ENCODE measurements at regions not wholly inside any gene's neighbourhood (a gene's known extent, or its start where the extent isn't known, plus 50 kb on each side); places are given as distances from the start of the nearest gene placed in this dataset.
"Not testable (repeated sequence)": the region's sequence is repeated elsewhere in the genome, so short reads cannot be mapped to it uniquely, and the experiment has no call there.

- H3K4me1 Mint-ChIP-seq (ENCODE audit: low read depth), result no peaks in the 10 kb centered on the region
- H3K4me3 Mint-ChIP-seq, result no peak overlapping the region
- no peaks in the 10 kb centered on the region for H3K36me3 Mint-ChIP-seq (ENCODE audit: low read depth)
- H3K9me3 Mint-ChIP-seq, result peaks cover 3% of the 10 kb centered on the region
- no peak overlapping the region for H3K27ac Mint-ChIP-seq
- DNase-seq (ENCODE audit: low spot score), result no peak
- no peaks in the 10 kb centered on the region for H3K27me3 Mint-ChIP-seq (ENCODE audit: low read depth)
Measured at GRCh38 chr6:115511771-115512170, 548.9 kb downstream of the FRK start.

GRCh38 chr6:115502432-115502831 is 558.3 kb downstream of the FRK start:
- not testable (repeated sequence) for DNase-seq (ENCODE audit: low spot score); H3K9me3 Mint-ChIP-seq; H3K4me3 Mint-ChIP-seq; H3K4me1 Mint-ChIP-seq (ENCODE audit: low read depth); H3K36me3 Mint-ChIP-seq (ENCODE audit: low read depth); H3K27me3 Mint-ChIP-seq (ENCODE audit: low read depth); H3K27ac Mint-ChIP-seq

- no peaks in the 10 kb centered on the region for H3K4me1 Mint-ChIP-seq (ENCODE audit: low read depth)
- no peaks in the 10 kb centered on the region for H3K36me3 Mint-ChIP-seq (ENCODE audit: low read depth)
- no peak overlapping the region for H3K27ac Mint-ChIP-seq
- H3K9me3 Mint-ChIP-seq, result peaks cover 13% of the 10 kb centered on the region
- no peak for DNase-seq (ENCODE audit: low spot score)
- no peaks in the 10 kb centered on the region for H3K27me3 Mint-ChIP-seq (ENCODE audit: low read depth)
- H3K4me3 Mint-ChIP-seq, result no peak overlapping the region
Measured at GRCh38 chr6:115495184-115495583, 565.5 kb downstream of the FRK start.

GRCh38 chr6:115487331-115487730 is 573.4 kb downstream of the FRK start:
- Mint-ChIP-seq H3K4me3 (no peak overlapping the region), H3K9me3 (no peaks in the 10 kb centered on the region), H3K27me3 (ENCODE audit: low read depth) (no peaks in the 10 kb centered on the region), H3K27ac (no peak overlapping the region), H3K4me1 (ENCODE audit: low read depth) (no peaks in the 10 kb centered on the region), H3K36me3 (ENCODE audit: low read depth) (no peaks in the 10 kb centered on the region)
- no peak for DNase-seq (ENCODE audit: low spot score)

- Mint-ChIP-seq H3K36me3 (ENCODE audit: low read depth) (no peaks in the 10 kb centered on the region), H3K27ac (no peak overlapping the region), H3K4me1 (ENCODE audit: low read depth) (no peaks in the 10 kb centered on the region), H3K4me3 (no peak overlapping the region), H3K9me3 (no peaks in the 10 kb centered on the region), H3K27me3 (ENCODE audit: low read depth) (no peaks in the 10 kb centered on the region)
- DNase-seq (ENCODE audit: low spot score), result no peak
Measured at GRCh38 chr6:115485400-115485799, 575.3 kb downstream of the FRK start.

- H3K9me3 Mint-ChIP-seq, result peaks cover 15% of the 10 kb centered on the region
- not testable (repeated sequence) for H3K36me3 Mint-ChIP-seq (ENCODE audit: low read depth); H3K27me3 Mint-ChIP-seq (ENCODE audit: low read depth); H3K4me3 Mint-ChIP-seq; H3K27ac Mint-ChIP-seq; H3K4me1 Mint-ChIP-seq (ENCODE audit: low read depth); DNase-seq (ENCODE audit: low spot score)
Measured at GRCh38 chr6:115480543-115480942, 580.1 kb downstream of the FRK start.

- Mint-ChIP-seq H3K36me3 (ENCODE audit: low read depth) (no peaks in the 10 kb centered on the region), H3K4me1 (ENCODE audit: low read depth) (no peaks in the 10 kb centered on the region), H3K9me3 (peaks cover 15% of the 10 kb centered on the region), H3K4me3 (no peak overlapping the region), H3K27me3 (ENCODE audit: low read depth) (no peaks in the 10 kb centered on the region), H3K27ac (no peak overlapping the region)
- DNase-seq (ENCODE audit: low spot score), result no peak
Measured at GRCh38 chr6:115474443-115475041, 586.1 kb downstream of the FRK start.

GRCh38 chr6:115468272-115469005 is 592.3 kb downstream of the FRK start:
- H3K27ac Mint-ChIP-seq, result no peak overlapping the region
- H3K36me3 Mint-ChIP-seq (ENCODE audit: low read depth), result no peaks in the 10 kb centered on the region
- no peaks in the 10 kb centered on the region for H3K4me1 Mint-ChIP-seq (ENCODE audit: low read depth)
- peaks cover 35% of the 10 kb centered on the region for H3K9me3 Mint-ChIP-seq
- DNase-seq (ENCODE audit: low spot score), result no peak
- H3K4me3 Mint-ChIP-seq, result no peak overlapping the region
- no peaks in the 10 kb centered on the region for H3K27me3 Mint-ChIP-seq (ENCODE audit: low read depth)

- H3K27me3 Mint-ChIP-seq (ENCODE audit: low read depth), result no peaks in the 10 kb centered on the region
- H3K36me3 Mint-ChIP-seq (ENCODE audit: low read depth), result no peaks in the 10 kb centered on the region
- H3K4me1 Mint-ChIP-seq (ENCODE audit: low read depth), result no peaks in the 10 kb centered on the region
- DNase-seq (ENCODE audit: low spot score), result no peak
- H3K9me3 Mint-ChIP-seq, result peaks cover 32% of the 10 kb centered on the region
- H3K4me3 Mint-ChIP-seq, result no peak overlapping the region
- H3K27ac Mint-ChIP-seq, result no peak overlapping the region
Measured at GRCh38 chr6:115467726-115468125, 593.0 kb downstream of the FRK start.

GRCh38 chr6:115460913-115461312 is 599.8 kb downstream of the FRK start:
- H3K4me1 Mint-ChIP-seq (ENCODE audit: low read depth), result no peaks in the 10 kb centered on the region
- H3K27me3 Mint-ChIP-seq (ENCODE audit: low read depth), result no peaks in the 10 kb centered on the region
- no peak overlapping the region for H3K4me3 Mint-ChIP-seq
- H3K36me3 Mint-ChIP-seq (ENCODE audit: low read depth), result no peaks in the 10 kb centered on the region
- H3K9me3 Mint-ChIP-seq, result peaks cover 4% of the 10 kb centered on the region
- no peak for DNase-seq (ENCODE audit: low spot score)
- no peak overlapping the region for H3K27ac Mint-ChIP-seq

- H3K27me3 Mint-ChIP-seq (ENCODE audit: low read depth), result no peaks in the 10 kb centered on the region
- H3K9me3 Mint-ChIP-seq, result no peaks in the 10 kb centered on the region
- no peak overlapping the region for H3K4me3 Mint-ChIP-seq
- no peak overlapping the region for H3K27ac Mint-ChIP-seq
- no peaks in the 10 kb centered on the region for H3K4me1 Mint-ChIP-seq (ENCODE audit: low read depth)
- no peak for DNase-seq (ENCODE audit: low spot score)
- H3K36me3 Mint-ChIP-seq (ENCODE audit: low read depth), result no peaks in the 10 kb centered on the region
Measured at GRCh38 chr6:115456848-115457247, 603.8 kb downstream of the FRK start.

- Mint-ChIP-seq H3K4me1 (ENCODE audit: low read depth) (no peaks in the 10 kb centered on the region), H3K27ac (no peak overlapping the region), H3K36me3 (ENCODE audit: low read depth) (no peaks in the 10 kb centered on the region), H3K27me3 (ENCODE audit: low read depth) (no peaks in the 10 kb centered on the region), H3K9me3 (no peaks in the 10 kb centered on the region), H3K4me3 (no peak overlapping the region)
- no peak for DNase-seq (ENCODE audit: low spot score)
Measured at GRCh38 chr6:115443825-115444478, 616.7 kb downstream of the FRK start.

- no peak overlapping the region for H3K4me3 Mint-ChIP-seq
- H3K4me1 Mint-ChIP-seq (ENCODE audit: low read depth), result no peaks in the 10 kb centered on the region
Measured at GRCh38 chr6:115442323-115442722, 618.4 kb downstream of the FRK start.

GRCh38 chr6:115441651-115442050 is 619.0 kb downstream of the FRK start:
- Mint-ChIP-seq H3K4me1 (ENCODE audit: low read depth) (no peaks in the 10 kb centered on the region), H3K9me3 (peaks cover 4% of the 10 kb centered on the region), H3K27ac (no peak overlapping the region), H3K36me3 (ENCODE audit: low read depth) (no peaks in the 10 kb centered on the region), H3K27me3 (ENCODE audit: low read depth) (no peaks in the 10 kb centered on the region), H3K4me3 (no peak overlapping the region)
- no peak for DNase-seq (ENCODE audit: low spot score)

More at GRCh38 chr6:115442323-115442722, 618.4 kb downstream of the FRK start:
- Mint-ChIP-seq H3K36me3 (ENCODE audit: low read depth) (no peaks in the 10 kb centered on the region), H3K9me3 (peaks cover 4% of the 10 kb centered on the region), H3K27ac (no peak overlapping the region), H3K27me3 (ENCODE audit: low read depth) (no peaks in the 10 kb centered on the region)
- DNase-seq (ENCODE audit: low spot score), result no peak

Data from T-helper 2 cell treated with Interferon-gamma antibody and Interleukin-4, amounts not matched to agents 5 μg/mL and 100 μg/mL, for 36 hours (primary cell).